Activated CD4-positive, CD25-positive, alpha-beta regulatory T cell treated with anti-CD3 and anti-CD28 coated beads, Interleukin-2, amount 50 U/mL, for 16 hours (primary cell): ENCODE measurements at regions not wholly inside any gene's neighbourhood (a gene's known extent, or its start where the extent isn't known, plus 50 kb on each side); places are given as distances from the start of the nearest gene placed in this dataset.
"Not testable (repeated sequence)": the region's sequence is repeated elsewhere in the genome, so short reads cannot be mapped to it uniquely, and the experiment has no call there.

Source experiments
- DNase-seq: peaks from one replicate; pipeline ENCODE4 v3.0.0-alpha.2; 2020; ENCODE audit warnings: low read depth, low spot score

- DNase-seq = no peak
Observed at GRCh38 chr21:27034796-27035195, 67.9 kb upstream of the ADAMTS5 start.

- no peak for DNase-seq
Observed at GRCh38 chr21:27033471-27033870, 66.6 kb upstream of the ADAMTS5 start.

DNA sequence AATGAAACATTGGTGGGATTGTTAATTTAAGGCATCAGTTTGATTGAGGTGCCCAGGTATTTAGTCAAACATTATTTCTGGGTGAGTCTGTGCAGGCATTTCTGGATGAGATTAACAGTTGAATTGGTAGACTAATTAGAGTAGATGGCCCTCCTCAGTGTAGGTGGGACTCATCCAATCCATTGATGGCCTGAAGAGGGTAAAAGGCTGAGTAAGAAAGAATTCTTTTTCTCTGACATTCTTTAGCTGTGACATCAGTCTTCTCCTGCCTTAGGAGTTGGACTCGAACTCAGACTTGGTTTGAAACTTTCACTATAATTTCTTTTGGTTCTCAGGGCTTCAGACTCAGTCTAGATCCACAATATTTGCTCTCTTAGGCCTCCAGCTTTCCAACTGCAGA lies 59.6 kb upstream of the ADAMTS5 start:
- DNase-seq = no peak

DNA sequence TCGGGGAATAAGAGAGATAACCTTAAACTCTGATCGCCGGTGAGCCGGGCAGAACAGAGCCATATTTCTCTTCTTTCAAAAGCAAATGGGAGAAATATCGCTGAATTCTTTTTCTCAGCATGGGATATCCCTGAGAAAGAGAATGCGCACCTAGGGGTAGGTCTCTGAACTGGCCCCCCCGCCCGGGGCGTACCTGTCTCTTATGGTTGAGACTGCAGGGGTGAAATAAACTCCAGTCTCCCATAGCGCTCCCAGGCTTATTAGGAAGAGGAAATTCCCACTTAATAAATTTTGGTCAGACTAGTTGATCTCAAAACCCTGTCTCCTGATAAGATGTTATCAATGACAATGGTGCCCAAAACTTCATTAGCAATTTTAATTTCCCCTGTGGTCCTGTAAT lies 58.8 kb upstream of the ADAMTS5 start:
- not testable (repeated sequence) for DNase-seq

DNA sequence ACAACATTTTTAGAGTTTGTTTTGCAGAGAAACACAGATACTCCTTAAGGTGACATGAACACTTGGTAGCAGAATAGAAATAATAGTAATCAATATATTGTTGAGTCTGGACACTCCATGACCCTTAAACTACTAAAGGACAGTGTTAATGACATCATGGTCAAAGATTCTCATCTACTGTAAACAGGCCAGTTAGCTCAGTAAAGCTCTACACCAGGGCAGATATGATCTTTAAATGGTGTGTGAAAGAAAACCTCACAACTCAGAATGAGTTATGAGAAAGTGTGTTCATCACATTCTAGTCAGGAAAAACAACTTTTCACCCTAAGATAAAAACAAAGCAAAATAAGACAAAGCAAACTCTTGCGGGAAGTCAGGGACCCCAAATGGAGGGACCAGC lies 58.1 kb upstream of the ADAMTS5 start:
- no peak for DNase-seq

GRCh38 chr21:27024301-27024700 lies 57.4 kb upstream of the ADAMTS5 start:
- DNase-seq = no peak

DNA sequence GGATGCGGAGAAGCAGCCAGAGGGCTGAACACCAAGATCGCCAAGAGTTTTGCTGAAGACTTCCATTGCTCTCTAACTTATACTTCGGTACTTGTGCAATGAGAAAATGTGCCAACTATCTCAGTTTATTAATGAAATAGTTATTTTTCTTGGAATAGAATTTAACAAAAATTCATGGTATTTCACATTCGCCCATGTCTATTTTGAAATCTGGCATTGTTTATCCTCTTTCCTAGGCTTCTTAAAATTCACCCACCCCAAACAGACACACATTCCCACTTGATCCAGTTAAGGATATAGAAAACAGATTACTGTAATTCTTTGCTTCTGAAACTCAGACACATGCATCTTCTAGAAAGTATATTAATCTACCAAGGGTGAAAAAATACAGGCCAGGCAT lies 56.3 kb upstream of the ADAMTS5 start:
- DNase-seq = no peak

GRCh38 chr21:27021801-27022200 lies 54.9 kb upstream of the ADAMTS5 start:
- no peak for DNase-seq

DNA sequence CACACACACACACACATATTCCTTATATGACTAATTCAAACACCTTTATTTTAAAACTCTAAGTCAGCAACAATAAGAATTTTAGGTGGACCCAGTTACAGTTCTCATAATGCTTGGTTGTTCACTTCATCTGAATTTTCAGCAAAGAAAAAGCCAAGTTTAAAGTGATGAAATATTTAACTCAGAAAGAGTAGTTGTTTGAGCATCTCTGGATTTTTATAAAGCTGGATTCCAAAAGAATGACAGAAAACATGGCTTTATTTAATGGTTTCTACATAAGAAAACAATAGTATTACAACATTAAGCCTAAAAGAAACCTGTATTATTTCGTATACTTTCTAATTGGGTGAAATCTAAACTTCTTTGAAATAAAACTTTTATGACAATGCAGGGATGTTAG lies 54.2 kb upstream of the ADAMTS5 start:
- DNase-seq = no peak

GRCh38 chr21:27017246-27017645 lies 50.4 kb upstream of the ADAMTS5 start:
- DNase-seq = no peak
